NCI-H524 (cell line): ENCODE measurements at regions not wholly inside any gene's neighbourhood (a gene's known extent, or its start where the extent isn't known, plus 50 kb on each side); places are given as distances from the start of the nearest gene placed in this dataset.
"Not testable (repeated sequence)": the region's sequence is repeated elsewhere in the genome, so short reads cannot be mapped to it uniquely, and the experiment has no call there.

ENCODE experiments used
- DNase-seq, 2 experiments: peaks; one replicate each; lab custom pipeline; 2025; lab: John Stamatoyannopoulos, UW

DNA sequence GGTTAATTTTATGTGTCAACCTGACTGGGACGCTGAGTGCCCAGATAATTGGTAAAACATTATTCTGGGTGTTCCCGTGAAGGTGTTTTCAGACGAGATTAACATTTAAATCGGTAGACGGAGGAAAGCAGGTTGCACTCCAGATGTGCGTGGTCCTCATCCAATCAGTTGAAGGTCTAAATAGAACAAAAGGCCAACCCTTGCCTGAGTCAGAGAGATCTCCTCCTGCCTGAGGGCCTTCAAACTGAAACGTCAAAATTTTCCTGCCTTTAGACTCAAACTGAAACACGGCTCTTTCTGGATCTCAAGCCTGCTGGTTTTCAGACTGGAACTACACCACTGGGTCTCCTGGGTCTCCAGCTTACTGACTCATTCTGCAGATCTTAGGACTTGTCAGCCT, 70.9 kb downstream of the NPIPA5 start:
- DNase-seq = not testable (repeated sequence)

DNA sequence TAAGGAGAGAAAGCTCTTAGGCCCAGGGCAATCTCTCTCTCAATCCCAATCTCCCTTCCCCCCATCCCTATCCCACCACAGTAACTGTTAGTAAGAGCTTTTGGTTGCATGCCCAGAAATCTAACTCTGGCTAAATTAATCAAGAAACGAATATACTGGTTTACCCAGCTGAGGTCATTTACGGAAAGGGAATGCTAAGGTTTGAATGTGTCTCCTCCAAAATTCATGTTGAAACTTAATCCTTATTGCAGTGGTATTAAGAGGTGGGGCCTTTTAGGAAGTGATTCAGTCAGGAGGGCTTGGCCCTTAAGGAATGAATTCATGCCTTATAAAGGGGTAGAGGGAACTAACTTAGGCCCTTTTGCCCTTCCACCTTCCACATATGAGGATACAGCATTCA, 72.2 kb downstream of the NPIPA5 start:
- not testable (repeated sequence) for DNase-seq

DNA sequence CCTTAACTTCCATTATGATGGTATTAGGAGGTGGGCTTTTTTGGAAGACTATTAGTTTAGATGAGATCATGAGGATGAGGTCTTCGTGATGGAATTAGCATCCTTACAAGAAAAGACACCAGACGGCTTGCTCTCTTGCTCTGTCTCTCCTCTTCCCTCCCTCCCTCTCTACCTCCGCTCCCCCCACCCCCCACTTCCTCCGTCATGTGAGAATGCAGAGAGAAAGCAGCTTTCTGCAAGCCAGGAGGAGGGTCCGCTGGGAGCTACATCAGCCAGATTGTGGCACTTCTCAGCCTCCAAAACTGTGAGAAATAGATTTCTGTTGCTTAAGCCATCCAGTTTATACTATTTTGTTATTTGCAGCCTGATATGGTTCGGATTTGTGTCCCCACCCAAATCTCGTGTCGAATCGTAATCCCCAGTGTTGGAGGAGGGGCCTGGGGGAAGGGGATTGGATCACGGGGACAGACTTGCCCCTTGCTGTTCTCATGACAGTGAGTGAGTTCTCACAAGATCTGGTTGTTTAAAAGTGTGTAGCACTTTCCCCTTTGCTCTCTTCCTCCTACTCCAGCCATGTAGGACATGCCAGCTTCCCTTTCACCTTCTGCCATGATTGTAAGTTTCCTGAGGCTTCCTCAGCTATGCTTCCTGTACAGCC, 74.3 kb downstream of the NPIPA5 start:
- not testable (repeated sequence) for DNase-seq

DNA sequence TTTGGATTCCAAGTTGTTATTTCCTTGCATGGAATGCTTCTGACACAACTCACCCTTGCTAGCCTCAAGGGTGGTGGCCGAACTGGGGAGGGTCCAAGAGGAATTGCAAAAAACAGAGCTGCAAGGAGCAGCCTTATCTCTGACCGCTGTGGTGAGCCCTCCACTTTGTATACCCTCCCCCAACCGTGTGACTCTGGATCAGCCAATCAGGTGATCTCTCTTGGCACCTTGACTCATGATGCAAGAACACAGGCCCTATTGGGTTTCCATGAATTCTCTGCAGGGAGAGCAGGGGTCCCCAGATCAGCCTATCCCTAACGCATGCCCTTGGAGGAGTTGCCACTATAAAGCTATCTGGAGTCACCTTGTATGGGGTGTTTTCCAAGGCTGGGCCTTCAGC, 81.0 kb downstream of the NPIPA5 start:
- not testable (repeated sequence) for DNase-seq

DNA sequence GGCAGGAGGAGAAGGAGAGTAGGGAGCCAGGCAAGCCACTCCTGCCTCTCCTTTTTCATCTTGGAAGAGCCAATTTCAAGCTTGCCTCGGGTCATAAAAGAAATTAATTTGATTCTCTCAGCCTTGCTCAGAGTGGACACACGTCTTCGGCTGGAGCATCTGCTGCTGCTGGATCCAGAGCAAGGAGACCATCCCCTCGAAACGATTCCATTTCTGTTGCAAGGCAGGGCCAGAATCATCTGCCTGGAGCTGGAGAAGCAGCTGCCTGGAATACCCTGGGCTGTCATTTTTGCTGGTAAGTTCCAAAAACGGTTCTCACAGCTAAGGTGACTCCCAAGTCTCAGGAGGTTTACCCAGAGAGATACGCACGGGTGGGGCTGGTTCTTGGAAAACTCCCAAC, 103.3 kb downstream of the NPIPA5 start:
- DNase-seq = not testable (repeated sequence)

DNA sequence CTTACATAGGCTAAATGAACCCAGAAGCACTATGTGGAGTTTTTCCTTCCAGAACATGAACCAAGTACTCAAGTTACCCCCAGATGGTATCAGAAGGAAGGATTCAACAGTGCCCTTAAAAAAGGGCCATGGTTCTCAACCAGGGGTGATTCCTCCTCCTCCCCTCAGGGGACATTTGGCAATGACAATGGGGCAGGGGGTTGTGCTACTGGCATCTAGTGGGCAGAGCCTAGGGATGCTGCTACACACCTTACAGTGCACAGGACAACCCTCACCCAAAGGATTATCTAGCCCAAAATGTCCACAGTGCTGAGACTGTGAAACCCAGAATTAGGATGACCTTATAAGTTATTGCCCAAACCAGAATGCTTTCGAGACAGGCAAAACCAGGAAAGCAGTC, 104.1 kb downstream of the NPIPA5 start:
- DNase-seq = not testable (repeated sequence)

DNA sequence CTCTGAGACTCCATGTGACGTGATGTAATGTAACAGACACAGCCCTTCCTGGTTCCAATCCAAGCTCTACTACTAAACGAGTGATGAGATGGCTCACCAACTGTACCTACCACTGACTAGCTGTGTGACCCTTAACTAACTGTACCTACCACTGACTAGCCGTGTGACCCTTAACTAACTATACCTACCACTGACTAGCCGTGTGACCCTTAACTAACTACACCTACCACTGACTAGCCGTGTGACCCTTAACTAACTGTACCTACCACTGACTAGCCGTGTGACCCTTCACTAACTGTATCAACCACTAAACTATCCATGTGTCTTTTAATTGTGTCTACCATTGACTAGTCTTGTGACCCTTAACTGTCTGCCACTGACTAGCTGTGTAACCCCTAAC, 111.2 kb downstream of the NPIPA5 start:
- not testable (repeated sequence) for DNase-seq

DNA sequence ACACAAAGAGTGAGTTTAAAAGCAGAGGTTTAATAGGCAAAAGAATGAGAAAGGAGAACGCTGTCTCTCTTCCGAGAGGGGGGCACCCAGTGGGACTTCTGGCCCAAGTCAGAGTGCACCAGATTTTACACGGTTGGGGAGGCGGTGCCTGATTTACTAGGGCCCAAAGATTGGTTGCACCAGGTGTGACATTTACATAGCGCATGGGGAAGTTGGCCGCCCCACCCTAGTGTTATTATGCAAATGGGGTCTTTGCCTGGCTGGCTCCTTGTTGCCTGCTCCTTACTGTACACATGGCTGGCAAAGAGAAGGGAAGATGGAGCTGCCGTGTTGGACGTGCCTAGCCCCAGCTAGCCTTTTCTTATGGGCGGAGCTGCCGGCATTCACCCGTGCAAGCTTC, 115.9 kb downstream of the NPIPA5 start:
- not testable (repeated sequence) for DNase-seq

DNA sequence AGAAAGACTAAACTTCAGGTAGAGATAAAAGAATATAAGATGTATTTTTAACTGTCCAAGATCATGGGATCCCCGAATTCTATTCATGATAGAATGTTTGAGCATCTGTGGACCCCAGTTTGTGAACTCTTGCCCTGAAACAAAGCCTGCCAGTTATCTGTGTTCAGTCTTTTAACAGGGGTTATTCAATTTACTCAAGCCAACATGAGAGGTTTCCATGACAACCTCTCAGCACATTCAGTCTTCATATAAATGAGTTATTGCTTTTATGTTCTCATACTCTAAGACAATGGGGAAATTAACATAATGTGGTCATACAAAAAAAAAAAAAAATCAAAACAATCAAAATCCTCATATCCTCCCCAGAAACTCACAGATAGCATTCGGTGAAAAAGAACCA, 130.1 kb downstream of the NPIPA5 start:
- not testable (repeated sequence) for DNase-seq

DNA sequence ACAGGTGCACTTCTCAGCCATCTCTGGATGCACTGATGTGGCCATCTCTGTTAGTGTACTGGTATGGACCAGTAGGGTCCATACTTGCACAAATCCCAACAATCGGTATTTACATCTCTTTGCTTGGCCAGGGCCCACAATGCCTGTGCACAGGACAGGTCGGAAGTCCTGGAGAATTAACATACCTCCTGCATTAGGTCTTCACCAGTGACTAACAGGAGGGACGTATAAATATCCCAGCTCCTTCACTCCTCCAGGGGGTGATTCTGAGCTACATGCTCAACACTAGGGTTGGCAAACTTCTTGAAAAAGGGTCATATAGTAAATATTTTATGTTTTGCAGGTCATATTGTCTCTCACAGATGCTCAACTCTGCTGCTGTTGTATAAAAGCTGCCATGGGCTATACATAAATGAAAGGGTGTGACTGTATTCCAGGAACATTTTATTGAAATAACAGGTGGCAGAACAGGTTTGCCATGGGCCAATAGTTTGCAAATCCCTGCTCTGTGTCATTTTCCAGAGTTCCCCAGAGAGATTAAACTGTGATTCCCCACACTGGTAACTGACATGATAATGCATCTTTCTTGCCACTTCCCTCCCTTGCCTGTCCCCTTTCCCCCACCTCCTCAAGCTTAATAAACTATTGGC, 141.3 kb downstream of the NPIPA5 start:
- not testable (repeated sequence) for DNase-seq

DNA sequence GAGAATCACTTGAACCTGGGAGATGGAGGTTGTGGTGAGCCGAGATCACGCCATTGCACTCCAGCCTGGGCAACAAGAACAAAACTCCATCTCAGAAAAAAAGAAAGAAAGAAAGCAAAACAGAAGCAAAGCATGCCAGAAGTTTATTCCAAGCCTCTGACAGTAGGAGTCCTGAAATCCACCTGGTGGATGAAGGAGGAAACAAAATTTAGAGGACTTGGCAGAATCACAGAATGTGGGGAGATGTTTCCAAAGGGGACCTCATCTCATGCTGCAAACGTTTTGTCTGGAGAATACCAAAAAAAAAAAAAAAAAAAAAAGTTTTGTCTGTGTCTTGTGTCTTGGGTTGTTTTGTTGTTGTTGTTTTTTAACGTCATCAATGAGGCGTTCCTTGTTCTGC, 141.1 kb upstream of the RRN3 start:
- DNase-seq = not testable (repeated sequence)

DNA sequence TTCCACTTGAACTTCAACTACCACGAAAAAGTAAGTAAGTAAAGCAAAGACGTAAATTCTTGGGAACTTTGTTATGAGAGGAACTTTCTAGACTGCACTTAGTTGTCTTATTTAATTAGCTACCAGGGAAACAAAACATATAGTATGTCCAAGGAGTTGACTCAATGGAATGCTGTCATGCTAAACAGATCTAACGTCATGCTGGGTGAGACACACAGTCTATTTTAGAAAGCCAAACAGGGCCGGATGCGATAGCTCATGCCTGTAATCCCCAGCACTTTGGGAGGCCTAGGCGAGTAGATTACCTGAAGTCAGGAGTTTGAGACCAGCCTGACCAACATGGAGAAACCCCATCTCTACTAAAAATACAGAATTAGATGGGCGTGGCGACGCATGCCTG, 140.6 kb upstream of the RRN3 start:
- DNase-seq = not testable (repeated sequence)

DNA sequence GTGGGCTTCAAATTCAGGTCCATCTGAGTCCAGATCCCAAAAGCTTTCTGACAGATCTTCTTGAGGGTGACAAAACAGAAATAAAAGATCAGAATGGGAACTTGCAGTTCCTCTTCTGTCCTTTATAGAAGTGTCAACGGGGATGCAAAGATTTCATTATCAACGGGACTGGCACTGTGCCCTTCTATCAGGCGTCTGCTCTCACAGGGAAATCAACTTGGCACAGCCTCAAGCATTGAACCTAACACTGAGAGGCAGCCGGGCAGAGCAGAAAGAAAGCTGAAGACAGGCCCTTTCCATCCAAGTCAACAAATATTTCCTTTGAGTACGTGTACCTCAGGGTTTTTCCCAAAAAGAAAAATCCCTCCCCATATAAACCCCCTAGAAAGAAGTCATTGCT, 136.4 kb upstream of the RRN3 start:
- DNase-seq = not testable (repeated sequence)

DNA sequence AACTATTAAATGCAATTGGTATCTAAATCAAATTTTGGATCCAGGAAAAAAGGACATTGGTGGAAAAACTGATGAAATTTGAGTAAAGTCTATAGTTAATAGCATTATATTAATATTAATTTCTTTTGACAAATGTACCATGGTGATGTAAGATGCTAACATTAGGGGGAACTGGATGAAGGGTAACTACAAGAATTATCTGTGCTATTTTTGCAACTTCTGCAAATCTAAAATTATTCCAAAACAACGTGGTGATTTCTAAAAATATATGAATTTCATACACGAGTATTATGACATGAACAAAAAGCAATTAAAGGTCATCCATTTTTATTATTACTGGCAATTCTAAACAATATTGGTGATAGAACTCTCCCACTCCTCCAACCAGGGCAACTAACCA, 135.6 kb upstream of the RRN3 start:
- DNase-seq = not testable (repeated sequence)

DNA sequence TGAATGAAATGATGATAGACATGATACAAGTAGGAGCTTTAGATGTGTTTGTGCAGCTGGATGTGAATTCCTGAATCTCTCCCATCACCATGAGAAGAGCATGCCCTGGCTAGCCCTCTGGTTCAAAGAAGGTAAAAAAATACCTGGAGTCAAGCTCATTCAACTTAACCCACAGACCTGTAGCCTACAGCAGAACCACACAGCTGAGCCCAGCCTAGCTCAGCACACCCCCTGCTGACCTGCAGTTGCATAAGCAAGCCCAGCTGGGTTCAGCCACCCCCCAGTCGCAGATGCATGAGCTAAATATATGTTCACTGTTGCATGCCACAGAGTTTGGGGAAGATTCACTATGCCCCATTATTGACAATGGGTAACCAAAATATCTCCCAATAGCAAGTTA, 130.6 kb upstream of the RRN3 start:
- not testable (repeated sequence) for DNase-seq

DNA sequence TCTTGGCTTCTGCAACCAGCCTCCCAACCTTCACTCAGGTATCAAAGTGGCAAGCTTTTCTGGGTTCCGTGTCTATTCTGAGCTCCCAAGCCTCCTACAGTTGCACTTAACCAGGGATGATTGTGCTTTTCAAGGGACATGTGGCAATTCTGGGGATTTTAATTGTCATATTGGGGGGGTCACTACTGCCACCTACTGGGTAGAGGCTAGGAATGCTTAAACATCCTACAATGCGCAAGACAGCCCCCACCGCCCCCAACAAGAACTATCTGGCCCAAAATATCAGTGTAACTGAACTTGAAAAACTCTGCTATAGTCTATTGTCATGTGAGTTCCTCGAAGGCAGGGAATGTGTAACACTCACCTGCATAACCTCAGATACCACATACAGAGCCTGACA, 129.3 kb upstream of the RRN3 start:
- DNase-seq = not testable (repeated sequence)

DNA sequence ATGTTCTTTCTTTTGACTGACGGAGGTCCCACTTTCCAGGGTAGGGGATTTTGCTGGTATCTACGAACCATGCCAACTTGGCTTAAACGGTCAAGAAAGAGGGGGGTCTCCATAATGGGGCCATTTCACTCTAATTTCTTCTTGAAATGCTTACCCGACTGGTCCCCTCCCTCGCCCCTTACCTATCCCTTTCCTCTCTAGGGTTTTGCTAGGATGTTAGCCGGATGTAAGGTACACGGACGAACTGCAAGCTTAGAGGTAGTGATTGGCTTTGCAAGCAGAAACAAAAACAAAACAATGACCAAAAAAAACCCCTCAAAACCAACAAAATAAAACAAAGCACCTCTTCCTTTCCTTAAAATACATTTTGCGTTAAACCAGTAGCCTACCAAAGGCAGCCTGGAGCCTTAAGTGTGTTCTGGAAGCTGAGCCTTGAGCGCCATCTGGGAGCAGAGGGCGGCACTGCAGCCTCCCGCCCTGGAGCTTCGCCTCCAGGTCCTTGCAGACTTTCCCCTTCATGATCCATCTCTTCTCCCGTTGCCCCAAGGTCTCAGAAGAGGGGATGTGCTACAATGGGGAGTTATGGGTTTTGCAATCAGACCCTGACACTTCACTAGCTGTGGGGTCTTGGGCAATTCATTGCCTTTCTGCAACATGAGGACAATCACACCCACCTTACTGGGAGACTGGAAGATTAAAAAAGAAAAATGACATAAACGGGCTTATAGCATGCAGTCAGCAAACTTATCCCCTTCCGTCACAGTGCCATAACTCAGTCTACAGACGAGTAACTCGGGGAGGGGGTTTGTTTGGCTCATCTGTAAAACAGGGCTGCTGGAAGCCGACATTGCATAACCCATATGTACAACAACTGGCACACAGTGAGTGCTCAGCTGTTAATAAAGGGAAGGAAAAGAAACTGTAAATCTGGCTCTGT, 125.9 kb upstream of the RRN3 start:
- peak in 1 of 2 experiments; percentile 36 for DNase-seq

DNA sequence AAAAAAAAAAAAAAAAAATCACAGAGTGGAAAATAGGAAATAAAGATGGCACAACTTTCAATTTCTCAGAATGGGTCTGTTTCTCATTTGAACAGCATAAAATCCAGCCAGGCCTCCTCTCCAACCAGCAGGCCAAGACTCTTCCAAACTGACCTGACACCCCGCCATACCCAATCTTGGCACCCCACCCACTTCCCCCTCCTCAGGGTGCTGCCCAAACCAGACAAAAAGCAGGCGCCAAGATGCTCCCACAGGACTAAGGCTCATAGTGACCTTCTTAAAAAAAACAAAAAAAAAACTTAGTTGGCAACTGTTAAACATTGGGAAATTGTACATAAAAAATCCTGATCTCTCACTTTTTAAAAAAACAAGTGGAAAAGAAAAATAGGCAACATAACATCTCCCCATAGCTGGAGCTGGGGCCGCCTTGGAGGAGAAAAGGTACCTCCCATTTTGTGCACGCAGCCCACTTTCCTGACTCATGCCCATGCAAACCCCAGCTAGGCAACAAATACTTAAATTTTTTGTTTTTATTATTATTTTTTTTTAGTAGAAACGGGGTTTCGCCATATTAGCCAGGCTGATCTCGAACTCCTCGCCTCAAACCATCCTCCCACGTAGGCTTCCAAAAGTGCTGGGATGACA, 124.9 kb upstream of the RRN3 start:
- DNase-seq = not testable (repeated sequence)

DNA sequence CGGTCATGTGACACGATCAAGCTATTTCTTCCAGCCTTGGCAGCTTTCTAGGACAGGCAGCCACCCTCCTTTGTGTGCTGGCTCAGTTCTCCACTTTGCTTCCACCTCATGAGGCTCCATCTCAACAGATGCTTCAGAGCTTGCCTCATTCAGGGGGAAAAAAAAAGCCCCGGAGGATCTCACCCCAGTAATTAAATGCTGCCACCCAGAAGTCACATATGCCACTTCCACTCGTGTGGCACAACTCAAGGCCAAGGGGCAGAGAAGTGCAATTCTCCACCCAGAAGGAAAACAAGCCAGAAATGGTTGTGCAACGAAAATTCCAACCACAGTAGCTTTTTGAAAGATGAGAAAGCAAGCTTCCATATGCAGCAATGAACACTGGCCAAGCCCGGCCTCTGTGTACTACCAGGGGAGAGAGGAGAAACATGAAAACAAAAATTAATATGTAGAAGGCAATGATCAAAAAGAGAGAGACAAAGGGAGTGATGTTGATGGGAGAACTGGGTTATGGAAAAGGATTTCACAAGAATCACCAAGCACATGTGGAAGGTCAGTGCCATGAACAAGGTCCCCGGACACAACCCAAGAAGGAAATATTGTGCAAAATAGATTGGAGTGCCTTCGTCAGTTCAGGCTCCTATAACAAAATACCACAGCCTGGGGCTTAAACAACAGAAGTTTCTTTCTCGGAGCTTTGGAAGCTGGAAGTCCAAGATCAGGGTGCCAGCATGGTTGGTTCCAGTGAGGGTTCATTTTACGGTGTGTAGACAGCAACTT, 113.3 kb upstream of the RRN3 start:
- peak in 1 of 2 experiments; percentile 46 for DNase-seq

DNA sequence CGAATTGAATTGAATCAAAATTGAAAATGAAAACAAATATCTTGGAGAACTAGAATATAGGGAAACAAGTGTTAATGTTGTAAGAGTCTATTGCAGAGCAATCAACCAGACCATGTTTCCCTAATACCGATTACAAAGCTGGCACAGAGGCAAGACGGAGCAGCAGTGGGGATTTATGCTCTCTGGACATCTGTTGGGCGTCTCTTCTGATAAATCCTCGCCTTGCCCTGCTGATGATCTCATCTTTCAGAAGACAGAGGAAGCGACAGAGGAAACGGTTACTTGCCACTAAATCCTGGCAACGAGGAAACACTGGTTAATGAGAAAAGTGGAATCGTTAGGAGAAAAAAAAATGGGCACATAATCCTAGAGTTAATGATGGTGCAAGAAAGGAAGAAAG, 112.4 kb upstream of the RRN3 start:
- DNase-seq = peak in 1 of 2 experiments; percentile 50

DNA sequence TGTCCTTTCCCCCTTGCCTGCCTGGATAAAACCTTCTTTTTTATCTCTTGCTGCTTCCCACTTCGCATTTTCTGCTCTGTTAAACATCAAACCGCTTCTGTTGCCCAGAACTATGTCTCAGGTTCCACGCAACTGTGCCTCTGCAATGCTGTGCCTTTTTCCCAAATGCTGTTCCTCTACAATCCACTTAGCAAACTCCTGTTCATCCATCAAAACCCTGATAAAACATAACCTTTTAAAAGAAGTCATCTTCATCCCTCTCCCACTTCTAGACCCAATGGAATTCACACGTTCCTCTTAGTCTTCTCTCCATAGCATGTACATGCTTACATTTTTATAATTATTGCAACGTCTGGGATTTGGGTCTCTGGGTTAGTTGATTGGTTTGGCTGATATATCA, 111.9 kb upstream of the RRN3 start:
- DNase-seq = not testable (repeated sequence)
